ENCODE measurements at regions not wholly inside any gene's neighbourhood (a gene's known extent, or its start where the extent isn't known, plus 50 kb on each side); places are given as distances from the start of the nearest gene placed in this dataset.

DNA sequence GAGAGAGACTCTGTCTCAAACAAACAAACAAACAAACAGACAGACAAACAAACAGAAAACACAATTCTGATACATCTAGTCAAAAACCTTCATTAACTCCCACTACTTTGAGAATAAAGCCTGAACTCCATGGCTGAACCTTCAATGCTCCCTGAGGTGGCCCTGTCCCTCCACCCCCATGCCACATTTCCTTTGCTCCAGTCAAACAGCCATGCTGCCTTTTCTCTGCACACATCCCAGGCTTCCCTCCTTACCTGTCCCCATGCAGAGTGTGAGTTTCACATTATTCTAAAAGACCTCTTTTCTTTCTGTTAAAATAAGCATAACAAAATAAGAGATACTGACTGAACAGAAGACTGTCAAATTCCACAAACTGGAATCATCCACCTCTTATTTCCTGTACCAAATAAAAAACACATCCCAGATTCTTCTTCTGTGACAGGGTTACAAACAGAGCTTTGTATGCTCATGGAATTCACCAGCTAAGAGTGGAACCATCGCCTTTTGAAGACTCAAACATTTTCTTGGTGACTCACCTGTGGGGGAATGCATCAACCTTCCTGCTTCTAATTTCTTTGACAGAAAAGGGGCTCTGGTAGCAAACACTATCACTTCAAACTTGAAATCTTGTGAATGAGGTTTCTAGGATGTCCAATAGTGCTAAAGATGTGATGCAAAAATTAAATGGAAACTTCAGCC lies 71.0 kb upstream of the SLC22A16 start:
- Histone ChIP-seq H2AFZ (ENCODE audit: low read depth, low read length) (no peak overlapping the region), H3K4me2 (ENCODE audit: insufficient read depth, low read length) (no peak overlapping the region), H3K9me3 (replicated peaks; ENCODE audit: control insufficient read depth, insufficient read depth, low read depth, low read length) (peaks cover 2% of the 10 kb centered on the region), H4K20me1 (replicated peaks; ENCODE audit: control insufficient read depth, insufficient read depth, low read length) (no peaks in the 10 kb centered on the region), H3K27me3 (ENCODE audit: control insufficient read depth in 2 of 2, insufficient read depth in 2 of 2, low read length in 2 of 2) (peaks cover 2 to 37% of the 10 kb centered on the region in 2 experiments; a peak in 3 of 5 replicates), H3K36me3 (ENCODE audit: control insufficient read depth, insufficient read depth, low read length) (no peaks in the 10 kb centered on the region), H3K4me3 (no peak overlapping the region), H3K4me1 (replicated peaks in 1 of 2; ENCODE audit: control insufficient read depth in 2 of 2, insufficient read depth in 2 of 2, low read length in 2 of 2) (peaks cover 0 to 3% of the 10 kb centered on the region in 2 experiments; a peak in 1 of 5 replicates), H3K9me1 (ENCODE audit: control insufficient read depth, insufficient read depth, low read length) (no peaks in the 10 kb centered on the region), H3K27ac (ENCODE audit: extremely low read depth, low read depth, low read length) (no peak overlapping the region), H3K9ac (ENCODE audit: insufficient read depth in 1 of 2, low read depth in 2 of 2, low read length in 2 of 2) (no peak overlapping the region), H3K79me2 (ENCODE audit: control insufficient read depth, insufficient read depth, low read length) (no peaks in the 10 kb centered on the region)
- no peak for ATAC-seq
- whole genome bisulfite sequencing (ENCODE audit: insufficient coverage, low coverage, missing lambda C conversion rate) = 0% methylated on average over 1 of the region's 1 CpG
- in situ Hi-C loops (cut with MboI) (no loop called here), intact Hi-C loops (cut with micrococcal nuclease) (no loop called here)
- no TSS peak for BruUV-seq (replicated peaks)
- ChIA-PET POLR2A (no interaction called here), CTCF (ENCODE audit: low intra/inter-chr PET ratio) (no interaction called here)
- no peak for FAIRE-seq
- TF ChIP-seq MCM7 (IDR thresholded peaks at IDR 0.05) (no peak), EP400 (IDR thresholded peaks at IDR 0.05) (no peak)
- DNase-seq (ENCODE audit: extremely low read depth in 1 of 4, low spot score in 3 of 4) = no peak

DNA sequence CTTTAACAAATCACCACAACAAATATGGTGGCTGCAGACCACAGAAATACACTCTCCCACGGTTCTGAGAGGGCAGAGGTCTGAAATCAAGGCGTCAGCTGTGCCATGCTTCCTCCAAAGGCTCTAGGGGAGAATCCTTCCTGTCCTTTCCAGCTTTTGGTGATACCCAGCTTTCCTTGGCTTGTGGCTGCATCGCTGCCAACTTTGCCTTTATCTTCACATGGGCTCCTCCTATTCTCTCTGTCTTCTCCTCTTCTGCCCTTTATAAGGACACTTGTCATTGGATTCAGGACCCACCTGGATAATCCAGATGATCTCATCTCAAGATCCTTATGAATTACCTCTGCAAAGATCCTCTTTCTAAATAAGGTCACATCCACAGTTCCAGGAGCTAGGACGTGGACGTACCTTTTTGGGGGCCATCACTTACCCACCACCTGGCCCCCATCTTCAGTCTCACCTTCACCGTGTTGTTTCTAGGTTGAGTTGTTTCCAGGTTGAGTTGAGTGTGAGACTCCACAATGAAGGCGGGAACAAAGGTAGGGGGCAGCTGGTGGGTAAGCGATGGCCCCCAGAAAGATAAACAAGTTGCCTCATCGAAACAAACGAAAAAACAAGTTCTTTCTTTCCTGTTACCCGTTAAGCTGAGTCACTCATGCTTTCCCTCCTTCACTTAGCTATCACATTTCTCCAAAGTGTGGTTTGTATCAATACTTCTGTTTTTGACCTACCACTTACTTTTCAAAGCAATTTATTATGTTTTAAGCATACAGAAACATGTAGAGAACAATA lies 68.9 kb upstream of the SLC22A16 start:
- intact Hi-C loops (cut with micrococcal nuclease) (no loop called here), in situ Hi-C loops (cut with MboI) (no loop called here)
- Histone ChIP-seq H3K4me3 (no peak overlapping the region), H3K27me3 (ENCODE audit: control insufficient read depth in 2 of 2, insufficient read depth in 2 of 2, low read length in 2 of 2) (peaks cover 0 to 31% of the 10 kb centered on the region in 2 experiments; a peak in 3 of 5 replicates), H3K9me1 (ENCODE audit: control insufficient read depth, insufficient read depth, low read length) (no peaks in the 10 kb centered on the region), H4K20me1 (replicated peaks; ENCODE audit: control insufficient read depth, insufficient read depth, low read length) (no peaks in the 10 kb centered on the region), H3K27ac (ENCODE audit: extremely low read depth, low read depth, low read length) (no peak overlapping the region), H3K79me2 (ENCODE audit: control insufficient read depth, insufficient read depth, low read length) (no peaks in the 10 kb centered on the region), H3K4me2 (ENCODE audit: insufficient read depth, low read length) (no peak overlapping the region), H3K4me1 (replicated peaks in 1 of 2; ENCODE audit: control insufficient read depth in 2 of 2, insufficient read depth in 2 of 2, low read length in 2 of 2) (peaks cover 0 to 3% of the 10 kb centered on the region in 2 experiments; a peak in 1 of 5 replicates), H3K36me3 (ENCODE audit: control insufficient read depth, insufficient read depth, low read length) (no peaks in the 10 kb centered on the region), H3K9ac (ENCODE audit: insufficient read depth in 1 of 2, low read depth in 2 of 2, low read length in 2 of 2) (no peak overlapping the region), H3K9me3 (replicated peaks; ENCODE audit: control insufficient read depth, insufficient read depth, low read depth, low read length) (no peaks in the 10 kb centered on the region), H2AFZ (ENCODE audit: low read depth, low read length) (no peak overlapping the region)
- DNase-seq (ENCODE audit: extremely low read depth in 1 of 4, low spot score in 3 of 4) (no peak), ATAC-seq (no peak), FAIRE-seq (no peak)
- BruUV-seq (replicated peaks) = no TSS peak
- POLR2A ChIA-PET = interaction anchor here (0.7 to 1.6 kb wide), 3 partner anchors 46 to 329 kb away, joined by 3 to 5 read pairs (median 5); partner anchors contain the start of gene AMD1
- 2% methylated on average over 11 of the region's 11 CpGs for WGBS (ENCODE audit: insufficient coverage, low coverage, missing lambda C conversion rate)
- CTCF ChIA-PET (ENCODE audit: low intra/inter-chr PET ratio) = no interaction called here
- TF ChIP-seq ZNF311 (CRISPR knock-in tag; IDR thresholded peaks at IDR 0.05) (no peak), MAFG (tag; conservative IDR thresholded peaks at IDR 0.05) (0 out of 2 replicates have a peak, but pooled peaks have one; percentile 10), PHB (CRISPR knock-in tag; IDR thresholded peaks at IDR 0.05) (no peak), MEF2D (tag; conservative IDR thresholded peaks at IDR 0.05; ENCODE audit: low read depth) (no peak), HNRNPH1 (optimal IDR thresholded peaks at IDR 0.05; ENCODE audit: low read depth, low read length) (no peak)
- TF ChIP-seq, protein P1, sequence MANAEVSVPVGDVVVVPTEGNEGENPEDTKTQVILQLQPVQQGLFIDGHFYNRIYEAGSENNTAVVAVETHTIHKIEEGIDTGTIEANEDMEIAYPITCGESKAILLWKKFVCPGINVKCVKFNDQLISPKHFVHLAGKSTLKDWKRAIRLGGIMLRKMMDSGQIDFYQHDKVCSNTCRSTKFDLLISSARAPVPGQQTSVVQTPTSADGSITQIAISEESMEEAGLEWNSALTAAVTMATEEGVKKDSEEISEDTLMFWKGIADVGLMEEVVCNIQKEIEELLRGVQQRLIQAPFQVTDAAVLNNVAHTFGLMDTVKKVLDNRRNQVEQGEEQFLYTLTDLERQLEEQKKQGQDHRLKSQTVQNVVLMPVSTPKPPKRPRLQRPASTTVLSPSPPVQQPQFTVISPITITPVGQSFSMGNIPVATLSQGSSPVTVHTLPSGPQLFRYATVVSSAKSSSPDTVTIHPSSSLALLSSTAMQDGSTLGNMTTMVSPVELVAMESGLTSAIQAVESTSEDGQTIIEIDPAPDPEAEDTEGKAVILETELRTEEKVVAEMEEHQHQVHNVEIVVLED (CRISPR knock-in tag; IDR thresholded peaks at IDR 0.05) = no peak
- TF ChIP-seq, protein P2, sequence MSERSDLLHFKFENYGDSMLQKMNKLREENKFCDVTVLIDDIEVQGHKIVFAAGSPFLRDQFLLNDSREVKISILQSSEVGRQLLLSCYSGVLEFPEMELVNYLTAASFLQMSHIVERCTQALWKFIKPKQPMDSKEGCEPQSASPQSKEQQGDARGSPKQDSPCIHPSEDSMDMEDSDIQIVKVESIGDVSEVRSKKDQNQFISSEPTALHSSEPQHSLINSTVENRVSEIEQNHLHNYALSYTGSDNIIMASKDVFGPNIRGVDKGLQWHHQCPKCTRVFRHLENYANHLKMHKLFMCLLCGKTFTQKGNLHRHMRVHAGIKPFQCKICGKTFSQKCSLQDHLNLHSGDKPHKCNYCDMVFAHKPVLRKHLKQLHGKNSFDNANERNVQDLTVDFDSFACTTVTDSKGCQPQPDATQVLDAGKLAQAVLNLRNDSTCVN (CRISPR knock-in tag; IDR thresholded peaks at IDR 0.05) = no peak
- TF ChIP-seq, protein P3, sequence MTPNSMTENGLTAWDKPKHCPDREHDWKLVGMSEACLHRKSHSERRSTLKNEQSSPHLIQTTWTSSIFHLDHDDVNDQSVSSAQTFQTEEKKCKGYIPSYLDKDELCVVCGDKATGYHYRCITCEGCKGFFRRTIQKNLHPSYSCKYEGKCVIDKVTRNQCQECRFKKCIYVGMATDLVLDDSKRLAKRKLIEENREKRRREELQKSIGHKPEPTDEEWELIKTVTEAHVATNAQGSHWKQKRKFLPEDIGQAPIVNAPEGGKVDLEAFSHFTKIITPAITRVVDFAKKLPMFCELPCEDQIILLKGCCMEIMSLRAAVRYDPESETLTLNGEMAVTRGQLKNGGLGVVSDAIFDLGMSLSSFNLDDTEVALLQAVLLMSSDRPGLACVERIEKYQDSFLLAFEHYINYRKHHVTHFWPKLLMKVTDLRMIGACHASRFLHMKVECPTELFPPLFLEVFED (CRISPR knock-in tag; conservative IDR thresholded peaks at IDR 0.05) = no peak

Data from K562 (cell line).